K562 (cell line): ENCODE measurements at regions not wholly inside any gene's neighbourhood (a gene's known extent, or its start where the extent isn't known, plus 50 kb on each side); places are given as distances from the start of the nearest gene placed in this dataset.

Source experiments
- ATAC-seq: fragments of 200-7000 bp; cut with Tn5 transposase; 3 replicates; pipeline ENCODE4 v1.9.1; 2020; ENCODE audit warnings: moderate library complexity
- BruUV-seq: library from RNA; stranded (reverse); fragments of 400-500 nt; replicated peaks from 2 replicates; lab custom pipeline; 2021; lab: Mats Ljungman, UMichigan
- CTCF ChIA-PET: fragments of 300-600 bp; formaldehyde crosslinking; extraction: SDS; loops from one replicate; lab custom pipeline; 2021; ENCODE audit warnings: low intra/inter-chr PET ratio; lab: Yijun Ruan, JAX
- POLR2A ChIA-PET: fragments of 300-600, 350-650 bp; sonication (Branson Sonifier 250); formaldehyde crosslinking; extraction: SDS; loops from one replicate; lab custom pipeline; 2021; ENCODE audit warnings: antibody characterized with exemption, inconsistent platforms; lab: Yijun Ruan, JAX
- DNase-seq, 4 experiments: peaks; one replicate each; pipeline versions ENCODE4 v3.0.0 to v3.0.0-alpha.2; 2011 to 2018; ENCODE audit warnings: low spot score in 3 of 4, mixed read lengths in 3 of 4; ENCODE audit errors: extremely low read depth in 1 of 4
- FAIRE-seq: peaks from 2 replicates; lab custom pipeline; 2011; peaks lifted over from hg19 to GRCh38; lab: Jason Lieb, UNC
- H2AFZ ChIP-seq: 2 replicates; pipeline ENCODE4 v1.6.0; 2011; ENCODE audit warnings: low read depth, low read length, control low read depth, inconsistent platforms
- H3K27ac ChIP-seq: fragments of 200-600 bp; 3 replicates; pipeline ENCODE4 v1.8.0; 2011; ENCODE audit warnings: low read depth, mild to moderate bottlenecking, control low read depth, inconsistent platforms, low read length, moderate library complexity, mixed read lengths; ENCODE audit errors: extremely low read depth
- H3K27me3 ChIP-seq, 2 experiments: fragments of 300-600 bp in 1 of 2; 2 replicates in 1 of 2; 3 replicates in 1 of 2; pipeline versions ENCODE4 v1.6.0 to v1.8.0; 2011; ENCODE audit warnings: inconsistent platforms in 2 of 2, low read length in 2 of 2, mild to moderate bottlenecking in 1 of 2, mixed read lengths in 1 of 2, moderate library complexity in 1 of 2; ENCODE audit not compliant: control insufficient read depth in 2 of 2, insufficient read depth in 2 of 2
- H3K36me3 ChIP-seq: fragments of 300-600 bp; 3 replicates; pipeline ENCODE4 v1.8.0; 2011; ENCODE audit warnings: mild to moderate bottlenecking, low read length, inconsistent platforms; ENCODE audit not compliant: control insufficient read depth, insufficient read depth
- H3K4me1 ChIP-seq, 2 experiments: fragments of 200-600 bp in 1 of 2; replicated peaks in 1 of 2; 2 replicates in 1 of 2; 3 replicates in 1 of 2; pipeline versions ENCODE4 v1.5.1 to v1.8.0; 2011; ENCODE audit warnings: inconsistent platforms in 2 of 2, low read length in 2 of 2, mild to moderate bottlenecking in 1 of 2, mixed read lengths in 1 of 2, moderate library complexity in 1 of 2; ENCODE audit not compliant: control insufficient read depth in 2 of 2, insufficient read depth in 2 of 2
- H3K4me2 ChIP-seq: 2 replicates; pipeline ENCODE4 v1.6.1; 2011; ENCODE audit warnings: low read length, control low read depth, inconsistent platforms, mixed read lengths; ENCODE audit not compliant: insufficient read depth
- H3K4me3 ChIP-seq: fragments of 200-600 bp; sonication (generic), shearing (Covaris generic); 2 replicates; pipeline ENCODE4 v1.5.1; 2016; ENCODE audit warnings: control low read depth, inconsistent platforms
- H3K79me2 ChIP-seq: fragments of 200-600 bp; 3 replicates; pipeline ENCODE4 v1.8.0; 2011; ENCODE audit warnings: low read length, inconsistent platforms; ENCODE audit not compliant: control insufficient read depth, insufficient read depth
- H3K9ac ChIP-seq, 2 experiments: 2 replicates each; pipeline versions ENCODE4 v1.6.0 to v1.6.1; 2011; ENCODE audit warnings: low read depth in 2 of 2, low read length in 2 of 2, control low read depth in 1 of 2, inconsistent platforms in 1 of 2, mild to moderate bottlenecking in 1 of 2, mixed read lengths in 1 of 2; ENCODE audit not compliant: insufficient read depth in 1 of 2
- H3K9me1 ChIP-seq: one replicate; pipeline ENCODE4 v1.6.0; 2011; ENCODE audit warnings: inconsistent platforms, mild to moderate bottlenecking, low read length, moderate library complexity; ENCODE audit not compliant: control insufficient read depth, insufficient read depth
- H3K9me3 ChIP-seq: replicated peaks from 2 replicates; pipeline ENCODE4 v1.5.1; 2011; ENCODE audit warnings: low read depth, low read length, inconsistent platforms; ENCODE audit not compliant: control insufficient read depth, insufficient read depth
- H4K20me1 ChIP-seq: replicated peaks from 2 replicates; pipeline ENCODE4 v1.6.1; 2011; ENCODE audit warnings: low read length, inconsistent platforms, mixed read lengths; ENCODE audit not compliant: control insufficient read depth, insufficient read depth
- DMBX1 ChIP-seq: fragments of 250-450 bp; sonication (Bioruptor Pico); IDR thresholded peaks from 2 replicates; pipeline ENCODE4 v1.8.0; 2022; ENCODE audit warnings: inconsistent platforms, mild to moderate bottlenecking, moderate library complexity, borderline replicate concordance
- GATAD2B ChIP-seq: fragments of 450-650 bp; IDR thresholded peaks from 2 replicates; pipeline ENCODE4 v1.6.1; 2017; ENCODE audit warnings: mild to moderate bottlenecking, borderline replicate concordance
- NR4A1 ChIP-seq, 2 experiments: fragments of 250-450 bp in 1 of 2; fragments of 450-650 bp in 1 of 2; sonication (Bioruptor Pico) in 1 of 2; IDR thresholded peaks; 2 replicates each; pipeline versions ENCODE4 v1.4.0 to v1.6.1; 2016 to 2020; ENCODE audit warnings: mild to moderate bottlenecking in 2 of 2, missing compliant biosample characterization in 1 of 2, missing genetic modification characterization in 1 of 2, moderate library complexity in 1 of 2
- ZNF232 ChIP-seq: sonication (generic); formaldehyde crosslinking; IDR thresholded peaks from 2 replicates; pipeline ENCODE4 v1.8.0; 2022; ENCODE audit warnings: mild to moderate bottlenecking, missing genetic modification reagents
- in situ Hi-C: fragments of 300-500 bp; cut with MboI; formaldehyde crosslinking; loops from 4 replicates; pipeline ENCODE4 v1.15.0; 2018; ENCODE audit warnings: inconsistent platforms, mixed read lengths
- intact Hi-C: fragments of 100-400 bp; cut with micrococcal nuclease; formaldehyde crosslinking; loops from 2 replicates; pipeline ENCODE4 v1.14.2; 2022
- TF ChIP-seq, protein P1 (sequence below): fragments of 450-650 bp; IDR thresholded peaks from 2 replicates; pipeline ENCODE4 v1.6.1; 2016; ENCODE audit warnings: missing biosample characterization, missing genetic modification characterization
- TF ChIP-seq, protein P2 (sequence below): sonication (generic); formaldehyde crosslinking; IDR thresholded peaks from 2 replicates; pipeline ENCODE4 v1.8.0; 2022; ENCODE audit warnings: missing genetic modification reagents, mild to moderate bottlenecking, moderate library complexity, borderline replicate concordance
- TF ChIP-seq, protein P3 (sequence below): fragments of 450-650 bp; IDR thresholded peaks from 2 replicates; pipeline ENCODE4 v1.6.1; 2016; ENCODE audit warnings: mild to moderate bottlenecking, moderate library complexity
- TF ChIP-seq, protein P4 (sequence below): fragments of 450-650 bp; IDR thresholded peaks from 2 replicates; pipeline ENCODE4 v1.6.1; 2016

DNA sequence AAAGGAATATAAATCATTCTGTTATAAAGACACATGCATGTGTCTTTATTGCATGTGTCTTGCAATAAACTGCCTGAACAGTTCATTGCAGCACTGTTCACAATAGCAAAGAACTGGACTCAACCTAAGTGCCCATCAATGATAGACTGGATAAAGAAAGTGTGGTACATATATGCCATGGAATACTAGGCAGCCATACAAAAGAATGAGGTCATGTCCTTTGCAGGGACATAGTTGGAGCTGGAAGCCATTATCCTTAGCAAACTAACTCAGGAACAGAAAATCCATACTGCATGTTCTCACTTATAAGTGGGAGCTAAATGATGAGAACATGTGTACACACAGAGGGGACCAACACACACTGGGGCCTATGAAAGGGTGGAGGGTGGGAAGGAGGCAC is 63.7 kb upstream of the CHD1 start:
- FAIRE-seq (no peak), ATAC-seq (no peak), DNase-seq (no peak)
- no peaks in the 10 kb centered on the region for H3K9me1 ChIP-seq
- no peak overlapping the region for H3K27ac ChIP-seq
- no peaks in the 10 kb centered on the region for H3K9me3 ChIP-seq
- no peaks in the 10 kb centered on the region for H3K27me3 ChIP-seq
- intact Hi-C loops (no loop called here), in situ Hi-C loops (no loop called here)
- no peaks in the 10 kb centered on the region; a peak in 1 of 5 replicates for H3K4me1 ChIP-seq
- ChIA-PET CTCF (no interaction called here), POLR2A (interaction anchor here (0.6 kb wide), 1 partner anchor 211 kb away, joined by 3 read pairs; no protein-coding TSS in a partner anchor)
- H3K4me3 ChIP-seq, result no peak overlapping the region
- no peak overlapping the region for H3K4me2 ChIP-seq
- no peak overlapping the region for H3K9ac ChIP-seq
- H3K36me3 ChIP-seq, result no peaks in the 10 kb centered on the region
- no TSS peak for BruUV-seq
- no peak overlapping the region for H2AFZ ChIP-seq
- H3K79me2 ChIP-seq, result no peaks in the 10 kb centered on the region
- no peaks in the 10 kb centered on the region for H4K20me1 ChIP-seq
- TF ChIP-seq NR4A1 (CRISPR knock-in tag; IDR thresholded peaks at IDR 0.05), result no peak
- TF ChIP-seq NR4A1 (tag; IDR thresholded peaks at IDR 0.05), result no peak
- TF ChIP-seq, protein P1, sequence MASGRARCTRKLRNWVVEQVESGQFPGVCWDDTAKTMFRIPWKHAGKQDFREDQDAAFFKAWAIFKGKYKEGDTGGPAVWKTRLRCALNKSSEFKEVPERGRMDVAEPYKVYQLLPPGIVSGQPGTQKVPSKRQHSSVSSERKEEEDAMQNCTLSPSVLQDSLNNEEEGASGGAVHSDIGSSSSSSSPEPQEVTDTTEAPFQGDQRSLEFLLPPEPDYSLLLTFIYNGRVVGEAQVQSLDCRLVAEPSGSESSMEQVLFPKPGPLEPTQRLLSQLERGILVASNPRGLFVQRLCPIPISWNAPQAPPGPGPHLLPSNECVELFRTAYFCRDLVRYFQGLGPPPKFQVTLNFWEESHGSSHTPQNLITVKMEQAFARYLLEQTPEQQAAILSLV (tag), result no peak
- TF ChIP-seq, protein P2, sequence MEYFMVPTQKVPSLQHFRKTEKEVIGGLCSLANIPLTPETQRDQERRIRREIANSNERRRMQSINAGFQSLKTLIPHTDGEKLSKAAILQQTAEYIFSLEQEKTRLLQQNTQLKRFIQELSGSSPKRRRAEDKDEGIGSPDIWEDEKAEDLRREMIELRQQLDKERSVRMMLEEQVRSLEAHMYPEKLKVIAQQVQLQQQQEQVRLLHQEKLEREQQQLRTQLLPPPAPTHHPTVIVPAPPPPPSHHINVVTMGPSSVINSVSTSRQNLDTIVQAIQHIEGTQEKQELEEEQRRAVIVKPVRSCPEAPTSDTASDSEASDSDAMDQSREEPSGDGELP (CRISPR knock-in tag), result no peak
- TF ChIP-seq GATAD2B, result no peak
- TF ChIP-seq, protein P3, sequence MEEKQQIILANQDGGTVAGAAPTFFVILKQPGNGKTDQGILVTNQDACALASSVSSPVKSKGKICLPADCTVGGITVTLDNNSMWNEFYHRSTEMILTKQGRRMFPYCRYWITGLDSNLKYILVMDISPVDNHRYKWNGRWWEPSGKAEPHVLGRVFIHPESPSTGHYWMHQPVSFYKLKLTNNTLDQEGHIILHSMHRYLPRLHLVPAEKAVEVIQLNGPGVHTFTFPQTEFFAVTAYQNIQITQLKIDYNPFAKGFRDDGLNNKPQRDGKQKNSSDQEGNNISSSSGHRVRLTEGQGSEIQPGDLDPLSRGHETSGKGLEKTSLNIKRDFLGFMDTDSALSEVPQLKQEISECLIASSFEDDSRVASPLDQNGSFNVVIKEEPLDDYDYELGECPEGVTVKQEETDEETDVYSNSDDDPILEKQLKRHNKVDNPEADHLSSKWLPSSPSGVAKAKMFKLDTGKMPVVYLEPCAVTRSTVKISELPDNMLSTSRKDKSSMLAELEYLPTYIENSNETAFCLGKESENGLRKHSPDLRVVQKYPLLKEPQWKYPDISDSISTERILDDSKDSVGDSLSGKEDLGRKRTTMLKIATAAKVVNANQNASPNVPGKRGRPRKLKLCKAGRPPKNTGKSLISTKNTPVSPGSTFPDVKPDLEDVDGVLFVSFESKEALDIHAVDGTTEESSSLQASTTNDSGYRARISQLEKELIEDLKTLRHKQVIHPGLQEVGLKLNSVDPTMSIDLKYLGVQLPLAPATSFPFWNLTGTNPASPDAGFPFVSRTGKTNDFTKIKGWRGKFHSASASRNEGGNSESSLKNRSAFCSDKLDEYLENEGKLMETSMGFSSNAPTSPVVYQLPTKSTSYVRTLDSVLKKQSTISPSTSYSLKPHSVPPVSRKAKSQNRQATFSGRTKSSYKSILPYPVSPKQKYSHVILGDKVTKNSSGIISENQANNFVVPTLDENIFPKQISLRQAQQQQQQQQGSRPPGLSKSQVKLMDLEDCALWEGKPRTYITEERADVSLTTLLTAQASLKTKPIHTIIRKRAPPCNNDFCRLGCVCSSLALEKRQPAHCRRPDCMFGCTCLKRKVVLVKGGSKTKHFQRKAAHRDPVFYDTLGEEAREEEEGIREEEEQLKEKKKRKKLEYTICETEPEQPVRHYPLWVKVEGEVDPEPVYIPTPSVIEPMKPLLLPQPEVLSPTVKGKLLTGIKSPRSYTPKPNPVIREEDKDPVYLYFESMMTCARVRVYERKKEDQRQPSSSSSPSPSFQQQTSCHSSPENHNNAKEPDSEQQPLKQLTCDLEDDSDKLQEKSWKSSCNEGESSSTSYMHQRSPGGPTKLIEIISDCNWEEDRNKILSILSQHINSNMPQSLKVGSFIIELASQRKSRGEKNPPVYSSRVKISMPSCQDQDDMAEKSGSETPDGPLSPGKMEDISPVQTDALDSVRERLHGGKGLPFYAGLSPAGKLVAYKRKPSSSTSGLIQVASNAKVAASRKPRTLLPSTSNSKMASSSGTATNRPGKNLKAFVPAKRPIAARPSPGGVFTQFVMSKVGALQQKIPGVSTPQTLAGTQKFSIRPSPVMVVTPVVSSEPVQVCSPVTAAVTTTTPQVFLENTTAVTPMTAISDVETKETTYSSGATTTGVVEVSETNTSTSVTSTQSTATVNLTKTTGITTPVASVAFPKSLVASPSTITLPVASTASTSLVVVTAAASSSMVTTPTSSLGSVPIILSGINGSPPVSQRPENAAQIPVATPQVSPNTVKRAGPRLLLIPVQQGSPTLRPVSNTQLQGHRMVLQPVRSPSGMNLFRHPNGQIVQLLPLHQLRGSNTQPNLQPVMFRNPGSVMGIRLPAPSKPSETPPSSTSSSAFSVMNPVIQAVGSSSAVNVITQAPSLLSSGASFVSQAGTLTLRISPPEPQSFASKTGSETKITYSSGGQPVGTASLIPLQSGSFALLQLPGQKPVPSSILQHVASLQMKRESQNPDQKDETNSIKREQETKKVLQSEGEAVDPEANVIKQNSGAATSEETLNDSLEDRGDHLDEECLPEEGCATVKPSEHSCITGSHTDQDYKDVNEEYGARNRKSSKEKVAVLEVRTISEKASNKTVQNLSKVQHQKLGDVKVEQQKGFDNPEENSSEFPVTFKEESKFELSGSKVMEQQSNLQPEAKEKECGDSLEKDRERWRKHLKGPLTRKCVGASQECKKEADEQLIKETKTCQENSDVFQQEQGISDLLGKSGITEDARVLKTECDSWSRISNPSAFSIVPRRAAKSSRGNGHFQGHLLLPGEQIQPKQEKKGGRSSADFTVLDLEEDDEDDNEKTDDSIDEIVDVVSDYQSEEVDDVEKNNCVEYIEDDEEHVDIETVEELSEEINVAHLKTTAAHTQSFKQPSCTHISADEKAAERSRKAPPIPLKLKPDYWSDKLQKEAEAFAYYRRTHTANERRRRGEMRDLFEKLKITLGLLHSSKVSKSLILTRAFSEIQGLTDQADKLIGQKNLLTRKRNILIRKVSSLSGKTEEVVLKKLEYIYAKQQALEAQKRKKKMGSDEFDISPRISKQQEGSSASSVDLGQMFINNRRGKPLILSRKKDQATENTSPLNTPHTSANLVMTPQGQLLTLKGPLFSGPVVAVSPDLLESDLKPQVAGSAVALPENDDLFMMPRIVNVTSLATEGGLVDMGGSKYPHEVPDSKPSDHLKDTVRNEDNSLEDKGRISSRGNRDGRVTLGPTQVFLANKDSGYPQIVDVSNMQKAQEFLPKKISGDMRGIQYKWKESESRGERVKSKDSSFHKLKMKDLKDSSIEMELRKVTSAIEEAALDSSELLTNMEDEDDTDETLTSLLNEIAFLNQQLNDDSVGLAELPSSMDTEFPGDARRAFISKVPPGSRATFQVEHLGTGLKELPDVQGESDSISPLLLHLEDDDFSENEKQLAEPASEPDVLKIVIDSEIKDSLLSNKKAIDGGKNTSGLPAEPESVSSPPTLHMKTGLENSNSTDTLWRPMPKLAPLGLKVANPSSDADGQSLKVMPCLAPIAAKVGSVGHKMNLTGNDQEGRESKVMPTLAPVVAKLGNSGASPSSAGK, result no peak
- TF ChIP-seq DMBX1 (CRISPR knock-in tag), result no peak
- TF ChIP-seq, protein P4, sequence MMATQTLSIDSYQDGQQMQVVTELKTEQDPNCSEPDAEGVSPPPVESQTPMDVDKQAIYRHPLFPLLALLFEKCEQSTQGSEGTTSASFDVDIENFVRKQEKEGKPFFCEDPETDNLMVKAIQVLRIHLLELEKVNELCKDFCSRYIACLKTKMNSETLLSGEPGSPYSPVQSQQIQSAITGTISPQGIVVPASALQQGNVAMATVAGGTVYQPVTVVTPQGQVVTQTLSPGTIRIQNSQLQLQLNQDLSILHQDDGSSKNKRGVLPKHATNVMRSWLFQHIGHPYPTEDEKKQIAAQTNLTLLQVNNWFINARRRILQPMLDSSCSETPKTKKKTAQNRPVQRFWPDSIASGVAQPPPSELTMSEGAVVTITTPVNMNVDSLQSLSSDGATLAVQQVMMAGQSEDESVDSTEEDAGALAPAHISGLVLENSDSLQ, result no peak
- no peak for TF ChIP-seq ZNF232 (CRISPR knock-in tag)
